WERI-Rb-1 (cell line): ENCODE measurements at regions not wholly inside any gene's neighbourhood (a gene's known extent, or its start where the extent isn't known, plus 50 kb on each side); places are given as distances from the start of the nearest gene placed in this dataset.

Source experiments
- DNase-seq: peaks from one replicate; pipeline ENCODE4 v3.0.0-alpha.2; 2020
- H3K27ac ChIP-seq: fragments of 250-450 bp; sonication (Bioruptor Pico); 2 replicates; pipeline ENCODE4 v1.5.1; 2020; ENCODE audit warnings: mild to moderate bottlenecking, moderate library complexity
- H3K27me3 ChIP-seq: fragments of 250-450 bp; sonication (Bioruptor Pico); 2 replicates; pipeline ENCODE4 v1.5.1; 2021; ENCODE audit warnings: mild to moderate bottlenecking, low read depth, moderate library complexity; ENCODE audit not compliant: insufficient read depth, severe bottlenecking
- H3K36me3 ChIP-seq: fragments of 250-450 bp; sonication (Bioruptor Pico); 2 replicates; pipeline ENCODE4 v1.5.1; 2020; ENCODE audit warnings: mild to moderate bottlenecking, moderate library complexity
- H3K4me3 ChIP-seq: 2 replicates; pipeline ENCODE4 v1.5.1; 2011; ENCODE audit warnings: low read depth, mild to moderate bottlenecking, control low read depth, low read length
- H3K9me3 ChIP-seq: fragments of 250-450 bp; sonication (Bioruptor Pico); 2 replicates; pipeline ENCODE4 v1.5.1; 2021; ENCODE audit warnings: mild to moderate bottlenecking, moderate library complexity; ENCODE audit not compliant: severe bottlenecking
- CTCF ChIP-seq: IDR thresholded peaks from 2 replicates; pipeline ENCODE4 v1.5.1; 2011; ENCODE audit warnings: low read depth, mild to moderate bottlenecking, control low read depth, inconsistent platforms, low read length

DNA sequence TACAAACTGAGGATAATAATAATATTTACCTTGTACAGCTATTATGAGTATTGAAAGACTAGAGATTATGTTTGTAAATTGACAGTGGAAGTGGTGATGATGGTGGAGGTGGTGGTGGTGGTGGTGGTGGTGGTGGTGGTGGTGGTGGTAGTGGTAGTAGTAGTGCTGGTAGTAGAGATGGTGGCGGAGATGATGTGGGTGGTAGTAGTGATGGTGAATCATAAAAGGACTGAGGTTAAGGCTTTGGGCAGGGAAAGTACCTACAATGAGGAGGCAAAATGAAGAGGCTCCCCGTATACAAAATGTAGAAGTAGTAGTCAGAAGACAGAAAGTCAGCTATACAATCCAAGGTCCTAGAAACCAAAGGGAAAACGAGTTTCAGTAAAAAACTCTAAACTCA is 214.1 kb downstream of the BCOR start:
- no peak for TF ChIP-seq CTCF
- Histone ChIP-seq H3K9me3 (peaks cover 2% of the 10 kb centered on the region), H3K4me3 (no peak overlapping the region), H3K36me3 (no peaks in the 10 kb centered on the region), H3K27ac (no peak overlapping the region), H3K27me3 (no peaks in the 10 kb centered on the region)
- no peak for DNase-seq

- H3K4me3 ChIP-seq: no peak overlapping the region
- DNase-seq: peak; percentile 49
- no peaks in the 10 kb centered on the region for H3K27me3 ChIP-seq
- no peak for TF ChIP-seq CTCF
- H3K27ac ChIP-seq: no peak overlapping the region; the same call in 1 of the 2 replicates
- no peaks in the 10 kb centered on the region for H3K36me3 ChIP-seq
- H3K9me3 ChIP-seq: peaks cover 2% of the 10 kb centered on the region
Measured at GRCh38 chrX:39886282-39886681, 211.5 kb downstream of the BCOR start.

DNA sequence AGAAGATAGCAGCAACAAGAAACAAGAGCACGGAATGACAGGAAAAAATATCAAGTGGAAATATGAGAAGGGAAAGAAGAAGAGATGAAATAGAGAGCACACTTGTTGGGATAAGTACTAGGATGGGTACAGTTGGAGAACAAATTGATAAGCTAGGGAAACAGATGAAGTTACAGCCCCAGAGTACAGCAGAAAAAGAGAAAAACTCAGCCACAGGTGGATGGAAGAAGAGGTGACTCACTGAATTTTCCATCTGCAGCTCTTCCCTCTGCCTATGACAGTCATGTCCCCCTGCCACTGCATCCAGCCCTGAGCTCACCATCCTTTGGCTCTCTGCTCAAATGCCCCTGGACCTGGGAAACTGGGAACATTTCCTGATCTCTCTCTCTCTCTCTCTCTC is 209.0 kb downstream of the BCOR start:
- Histone ChIP-seq H3K27me3 (no peaks in the 10 kb centered on the region), H3K27ac (no peak overlapping the region), H3K9me3 (no peaks in the 10 kb centered on the region), H3K36me3 (no peaks in the 10 kb centered on the region; the same call in 1 of the 2 replicates), H3K4me3 (no peak overlapping the region)
- no peak for TF ChIP-seq CTCF
- no peak for DNase-seq

GRCh38 chrX:39889704-39890103 is 208.1 kb downstream of the BCOR start:
- DNase-seq: no peak
- Histone ChIP-seq H3K4me3 (no peak overlapping the region), H3K27ac (no peak overlapping the region), H3K9me3 (no peaks in the 10 kb centered on the region), H3K27me3 (no peaks in the 10 kb centered on the region), H3K36me3 (no peaks in the 10 kb centered on the region; the same call in 1 of the 2 replicates)
- no peak for TF ChIP-seq CTCF

- H3K36me3 ChIP-seq: no peaks in the 10 kb centered on the region; the same call in 1 of the 2 replicates
- no peak overlapping the region for H3K27ac ChIP-seq
- TF ChIP-seq CTCF: no peak
- no peaks in the 10 kb centered on the region for H3K9me3 ChIP-seq
- H3K4me3 ChIP-seq: no peak overlapping the region
- no peaks in the 10 kb centered on the region for H3K27me3 ChIP-seq
- DNase-seq: no peak
Measured at GRCh38 chrX:39890807-39891206, 207.0 kb downstream of the BCOR start.

GRCh38 chrX:39891781-39892180 is 206.0 kb downstream of the BCOR start:
- no peak overlapping the region for H3K4me3 ChIP-seq
- H3K27me3 ChIP-seq: no peaks in the 10 kb centered on the region
- H3K36me3 ChIP-seq: no peaks in the 10 kb centered on the region; the same call in 1 of the 2 replicates
- TF ChIP-seq CTCF: no peak
- H3K27ac ChIP-seq: no peak overlapping the region
- DNase-seq: no peak
- H3K9me3 ChIP-seq: no peaks in the 10 kb centered on the region
